ENCODE measurements at regions not wholly inside any gene's neighbourhood (a gene's known extent, or its start where the extent isn't known, plus 50 kb on each side); places are given as distances from the start of the nearest gene placed in this dataset.

DNA sequence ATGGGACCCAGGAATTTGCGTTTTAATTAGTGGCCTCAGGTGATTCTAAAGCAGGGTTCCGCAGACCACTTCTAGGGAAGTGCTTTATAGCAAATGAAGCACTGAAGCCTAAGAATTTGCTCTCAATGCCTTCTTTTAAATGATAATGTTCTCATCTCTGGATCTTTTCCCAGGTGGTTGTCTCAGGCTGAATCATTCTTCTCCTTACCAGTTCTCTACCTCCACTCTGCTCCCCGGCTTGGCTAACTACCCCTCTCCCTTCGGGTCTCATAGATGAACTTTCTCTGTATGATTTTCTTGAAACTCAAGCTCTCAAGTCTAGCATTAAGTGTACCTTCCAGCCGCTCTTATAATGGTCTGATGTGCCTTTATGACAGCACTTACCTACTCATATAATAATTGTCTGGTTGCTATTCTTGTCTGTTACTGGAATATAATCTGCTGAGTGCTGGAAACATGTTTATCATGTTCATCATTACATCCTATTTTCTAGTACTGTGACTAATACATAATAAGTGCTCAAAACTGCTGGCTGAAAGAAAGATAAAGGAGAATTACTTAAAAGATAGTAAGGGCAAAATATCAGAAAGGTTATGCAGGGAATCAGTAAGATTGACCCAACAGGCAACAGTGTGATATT lies 195.9 kb upstream of the SESN3 start:
- peaks cover 0 to 3% (median 0%) of the 10 kb centered on the region in 9 donors for H3K4me1 ChIP-seq
- intact Hi-C loops (cut with DNase I): no loop called here
- H3K4me3 ChIP-seq: no peak overlapping the region
- WGBS, 2 donors: 87 to 91% methylated on average over 5 of the region's 5 CpGs
- no peaks in the 10 kb centered on the region for H3K9me3 ChIP-seq
- TF ChIP-seq, protein P1, sequence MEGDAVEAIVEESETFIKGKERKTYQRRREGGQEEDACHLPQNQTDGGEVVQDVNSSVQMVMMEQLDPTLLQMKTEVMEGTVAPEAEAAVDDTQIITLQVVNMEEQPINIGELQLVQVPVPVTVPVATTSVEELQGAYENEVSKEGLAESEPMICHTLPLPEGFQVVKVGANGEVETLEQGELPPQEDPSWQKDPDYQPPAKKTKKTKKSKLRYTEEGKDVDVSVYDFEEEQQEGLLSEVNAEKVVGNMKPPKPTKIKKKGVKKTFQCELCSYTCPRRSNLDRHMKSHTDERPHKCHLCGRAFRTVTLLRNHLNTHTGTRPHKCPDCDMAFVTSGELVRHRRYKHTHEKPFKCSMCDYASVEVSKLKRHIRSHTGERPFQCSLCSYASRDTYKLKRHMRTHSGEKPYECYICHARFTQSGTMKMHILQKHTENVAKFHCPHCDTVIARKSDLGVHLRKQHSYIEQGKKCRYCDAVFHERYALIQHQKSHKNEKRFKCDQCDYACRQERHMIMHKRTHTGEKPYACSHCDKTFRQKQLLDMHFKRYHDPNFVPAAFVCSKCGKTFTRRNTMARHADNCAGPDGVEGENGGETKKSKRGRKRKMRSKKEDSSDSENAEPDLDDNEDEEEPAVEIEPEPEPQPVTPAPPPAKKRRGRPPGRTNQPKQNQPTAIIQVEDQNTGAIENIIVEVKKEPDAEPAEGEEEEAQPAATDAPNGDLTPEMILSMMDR (IDR thresholded peaks at IDR 0.05): no peak
- DNase-seq (no peak), ATAC-seq (no peak)
- H3K36me3 ChIP-seq: no peaks in the 10 kb centered on the region
- H3K27ac ChIP-seq: no peak overlapping the region
- H3K27me3 ChIP-seq: peaks cover 0 to 3% (median 0%) of the 10 kb centered on the region in 7 donors

DNA sequence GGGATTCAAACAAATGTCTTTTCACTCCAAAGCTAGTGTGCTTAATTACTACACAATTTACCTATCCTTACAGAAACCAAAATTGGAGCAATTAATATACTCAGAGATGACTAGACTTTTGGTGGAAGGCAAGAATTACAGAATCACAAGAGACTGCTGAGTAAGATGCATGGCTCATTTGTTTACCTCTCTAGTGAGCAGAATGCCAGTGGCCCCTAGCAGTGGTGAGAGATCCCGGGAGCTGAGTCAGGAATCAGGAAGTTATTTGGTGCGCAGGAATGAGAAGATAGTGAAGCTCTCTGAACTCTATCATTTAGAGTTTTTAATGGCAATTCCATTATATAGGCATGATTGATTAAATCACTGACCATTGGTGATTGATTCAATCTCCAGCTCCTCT lies 188.9 kb upstream of the SESN3 start:
- no peak for DNase-seq
- no peaks in the 10 kb centered on the region for H3K9me3 ChIP-seq
- H3K36me3 ChIP-seq: no peaks in the 10 kb centered on the region
- H3K4me1 ChIP-seq: no peaks in the 10 kb centered on the region
- TF ChIP-seq, protein P1 (IDR thresholded peaks at IDR 0.05): no peak
- 68 to 71% methylated on average over 2 of the region's 2 CpGs for WGBS, 2 donors
- no peak overlapping the region for H3K4me3 ChIP-seq
- H3K27me3 ChIP-seq: no peaks in the 10 kb centered on the region
- no peak for ATAC-seq
- intact Hi-C loops (cut with DNase I): no loop called here
- H3K27ac ChIP-seq: no peak overlapping the region

DNA sequence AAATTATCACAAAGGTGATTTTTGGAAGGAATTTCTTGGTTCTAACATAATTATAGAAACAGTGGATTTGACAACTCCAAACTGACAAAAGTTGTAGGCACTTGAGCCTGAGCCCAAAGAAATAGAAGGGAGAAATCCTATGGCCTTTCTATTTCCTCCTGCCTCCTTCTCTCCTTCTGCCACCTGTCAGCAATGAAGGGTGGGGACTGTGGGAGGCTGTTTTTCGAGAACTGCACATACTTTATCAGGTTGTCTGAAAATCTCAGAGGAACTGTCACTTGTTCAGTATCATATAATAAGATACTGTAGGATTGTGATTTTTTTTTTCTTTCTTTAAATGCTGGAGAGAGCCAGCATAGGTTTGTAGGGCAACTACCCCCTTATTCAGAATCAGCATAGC lies 187.9 kb upstream of the SESN3 start:
- H3K27ac ChIP-seq: no peak overlapping the region
- TF ChIP-seq, protein P1 (IDR thresholded peaks at IDR 0.05): no peak
- WGBS, 2 donors: 92 to 93% methylated on average over 1 of the region's 1 CpG
- H3K27me3 ChIP-seq: no peaks in the 10 kb centered on the region
- H3K36me3 ChIP-seq: no peaks in the 10 kb centered on the region
- H3K4me3 ChIP-seq: no peak overlapping the region
- no peak for DNase-seq
- H3K9me3 ChIP-seq: no peaks in the 10 kb centered on the region
- intact Hi-C loops (cut with DNase I): no loop called here
- no peak for ATAC-seq
- H3K4me1 ChIP-seq: no peaks in the 10 kb centered on the region

DNA sequence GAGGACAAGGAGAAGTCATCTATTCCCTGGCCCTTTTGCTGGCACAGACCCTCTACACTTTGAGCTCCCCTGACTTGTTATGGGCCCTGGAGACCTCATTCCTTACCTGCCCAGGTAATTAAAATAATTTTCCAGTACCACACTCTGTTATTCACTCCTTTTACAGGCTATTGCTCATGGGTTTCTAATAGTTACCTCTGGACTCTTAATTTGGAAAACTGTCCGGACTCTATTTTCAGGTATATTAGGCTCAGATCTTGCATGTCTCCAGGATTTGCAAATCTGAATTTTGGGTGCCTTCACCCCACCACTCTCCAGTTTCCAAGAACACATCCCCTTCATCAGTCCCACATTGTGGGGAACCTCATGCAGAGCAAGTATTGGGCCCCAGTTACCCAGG lies 186.8 kb upstream of the SESN3 start:
- WGBS, 2 donors: 98 to 100% methylated on average over 1 of the region's 1 CpG
- Histone ChIP-seq H3K9me3 (no peaks in the 10 kb centered on the region), H3K4me1 (no peaks in the 10 kb centered on the region), H3K27me3 (no peaks in the 10 kb centered on the region), H3K27ac (no peak overlapping the region), H3K4me3 (no peak overlapping the region), H3K36me3 (no peaks in the 10 kb centered on the region)
- no peak for ATAC-seq
- intact Hi-C loops (cut with DNase I): no loop called here
- no peak for DNase-seq
- TF ChIP-seq, protein P1 (IDR thresholded peaks at IDR 0.05): no peak
